Activated T-helper 2 cell treated with anti-CD3 and anti-CD28 coated beads, Interferon-gamma antibody, Interleukin-2, Interleukin-4, amounts not matched to agents 10 μg/mL and 5 μg/mL and 100 μg/mL, durations not matched to agents 14 hours and 24 hours and 36 hours (primary cell): ENCODE measurements at regions not wholly inside any gene's neighbourhood (a gene's known extent, or its start where the extent isn't known, plus 50 kb on each side); places are given as distances from the start of the nearest gene placed in this dataset.

Experiments used
- DNase-seq: peaks from one replicate; pipeline ENCODE4 v3.0.0; 2021; ENCODE audit warnings: low spot score
- H3K27ac Mint-ChIP-seq: one replicate; pipeline ENCODE4 v1.8.0; 2021; ENCODE audit warnings: mixed read lengths
- H3K27me3 Mint-ChIP-seq: one replicate; pipeline ENCODE4 v1.8.0; 2021; ENCODE audit warnings: low read depth, mixed read lengths
- H3K36me3 Mint-ChIP-seq: one replicate; pipeline ENCODE4 v1.8.0; 2021; ENCODE audit warnings: low read depth, mixed read lengths
- H3K4me1 Mint-ChIP-seq: one replicate; pipeline ENCODE4 v1.8.0; 2021; ENCODE audit warnings: low read depth, mixed read lengths
- H3K4me3 Mint-ChIP-seq: one replicate; pipeline ENCODE4 v1.8.0; 2021; ENCODE audit warnings: low read depth, mild to moderate bottlenecking, moderate library complexity, mixed read lengths
- H3K9me3 Mint-ChIP-seq: one replicate; pipeline ENCODE4 v1.8.0; 2021; ENCODE audit warnings: mixed read lengths
- intact Hi-C: fragments of 100-400 bp; cut with micrococcal nuclease; formaldehyde crosslinking; loops from one replicate; pipeline ENCODE4 v1.15.1; 2023

- intact Hi-C loops = no loop called here
- no peak for DNase-seq
- H3K36me3 Mint-ChIP-seq = no peaks in the 10 kb centered on the region
- no peaks in the 10 kb centered on the region for H3K27me3 Mint-ChIP-seq
- H3K9me3 Mint-ChIP-seq = no peaks in the 10 kb centered on the region
- H3K27ac Mint-ChIP-seq = no peak overlapping the region
- no peak overlapping the region for H3K4me3 Mint-ChIP-seq
- no peaks in the 10 kb centered on the region for H3K4me1 Mint-ChIP-seq
Observed at GRCh38 chr5:155595791-155596190, 582.2 kb downstream of the KIF4B start.

- no peak for DNase-seq
- Mint-ChIP-seq H3K27ac (no peak overlapping the region), H3K36me3 (no peaks in the 10 kb centered on the region), H3K9me3 (no peaks in the 10 kb centered on the region), H3K27me3 (no peaks in the 10 kb centered on the region), H3K4me3 (no peak overlapping the region), H3K4me1 (no peaks in the 10 kb centered on the region)
- intact Hi-C loops = no loop called here
Observed at GRCh38 chr5:155598552-155598951, 585.0 kb downstream of the KIF4B start.

GRCh38 chr5:155605920-155606319, 592.4 kb downstream of the KIF4B start:
- intact Hi-C loops = no loop called here
- no peak for DNase-seq
- no peaks in the 10 kb centered on the region for H3K36me3 Mint-ChIP-seq
- no peaks in the 10 kb centered on the region for H3K4me1 Mint-ChIP-seq
- H3K9me3 Mint-ChIP-seq = no peaks in the 10 kb centered on the region
- H3K27me3 Mint-ChIP-seq = no peaks in the 10 kb centered on the region
- no peak overlapping the region for H3K27ac Mint-ChIP-seq
- H3K4me3 Mint-ChIP-seq = no peak overlapping the region

GRCh38 chr5:155616779-155617392, 603.3 kb downstream of the KIF4B start:
- DNase-seq = no peak
- Mint-ChIP-seq H3K4me1 (no peaks in the 10 kb centered on the region), H3K27me3 (peaks cover 7% of the 10 kb centered on the region), H3K27ac (no peak overlapping the region), H3K4me3 (no peak overlapping the region), H3K9me3 (no peaks in the 10 kb centered on the region), H3K36me3 (no peaks in the 10 kb centered on the region)
- intact Hi-C loops = loop anchor here (5.0 kb wide), 1 partner anchor 1515 kb away; no protein-coding TSS in a partner anchor

- Mint-ChIP-seq H3K36me3 (no peaks in the 10 kb centered on the region), H3K27ac (no peak overlapping the region), H3K9me3 (no peaks in the 10 kb centered on the region), H3K27me3 (peaks cover 7% of the 10 kb centered on the region), H3K4me1 (no peaks in the 10 kb centered on the region), H3K4me3 (no peak overlapping the region)
- intact Hi-C loops = loop anchor here (5.0 kb wide), 1 partner anchor 1513 kb away; no protein-coding TSS in a partner anchor
- DNase-seq = no peak
Observed at GRCh38 chr5:155619688-155620087, 606.1 kb downstream of the KIF4B start.

- H3K9me3 Mint-ChIP-seq = no peaks in the 10 kb centered on the region
- peaks cover 7% of the 10 kb centered on the region for H3K27me3 Mint-ChIP-seq
- no peak overlapping the region for H3K27ac Mint-ChIP-seq
- H3K4me1 Mint-ChIP-seq = no peaks in the 10 kb centered on the region
- intact Hi-C loops = no loop called here
- H3K36me3 Mint-ChIP-seq = no peaks in the 10 kb centered on the region
- no peak overlapping the region for H3K4me3 Mint-ChIP-seq
- no peak for DNase-seq
Observed at GRCh38 chr5:155620821-155621410, 607.4 kb downstream of the KIF4B start.

GRCh38 chr5:155624597-155625241, 611.2 kb downstream of the KIF4B start:
- Mint-ChIP-seq H3K4me1 (no peaks in the 10 kb centered on the region), H3K27me3 (peaks cover 7% of the 10 kb centered on the region), H3K9me3 (no peaks in the 10 kb centered on the region), H3K27ac (no peak overlapping the region), H3K4me3 (no peak overlapping the region), H3K36me3 (no peaks in the 10 kb centered on the region)
- intact Hi-C loops = no loop called here
- DNase-seq = no peak

GRCh38 chr5:155625315-155625714, 611.8 kb downstream of the KIF4B start:
- no peaks in the 10 kb centered on the region for H3K9me3 Mint-ChIP-seq
- no peak overlapping the region for H3K27ac Mint-ChIP-seq
- H3K4me3 Mint-ChIP-seq = no peak overlapping the region
- no peaks in the 10 kb centered on the region for H3K4me1 Mint-ChIP-seq
- intact Hi-C loops = no loop called here
- no peak for DNase-seq
- no peaks in the 10 kb centered on the region for H3K36me3 Mint-ChIP-seq
- H3K27me3 Mint-ChIP-seq = peaks cover 7% of the 10 kb centered on the region

GRCh38 chr5:155625897-155626543, 612.5 kb downstream of the KIF4B start:
- Mint-ChIP-seq H3K9me3 (no peaks in the 10 kb centered on the region), H3K36me3 (no peaks in the 10 kb centered on the region), H3K27me3 (peaks cover 4% of the 10 kb centered on the region), H3K27ac (no peak overlapping the region), H3K4me1 (no peaks in the 10 kb centered on the region), H3K4me3 (no peak overlapping the region)
- intact Hi-C loops = no loop called here
- no peak for DNase-seq

GRCh38 chr5:155626592-155626991, 613.0 kb downstream of the KIF4B start:
- Mint-ChIP-seq H3K4me1 (no peaks in the 10 kb centered on the region), H3K36me3 (no peaks in the 10 kb centered on the region), H3K4me3 (no peak overlapping the region)

GRCh38 chr5:155628346-155628745, 614.8 kb downstream of the KIF4B start:
- Mint-ChIP-seq H3K36me3 (no peaks in the 10 kb centered on the region), H3K27ac (no peak overlapping the region), H3K4me3 (no peak overlapping the region), H3K27me3 (no peaks in the 10 kb centered on the region), H3K4me1 (no peaks in the 10 kb centered on the region), H3K9me3 (no peaks in the 10 kb centered on the region)
- DNase-seq = no peak
- intact Hi-C loops = no loop called here

More at GRCh38 chr5:155626592-155626991, 613.0 kb downstream of the KIF4B start:
- no peak for DNase-seq
- peaks cover 3% of the 10 kb centered on the region for H3K27me3 Mint-ChIP-seq
- H3K27ac Mint-ChIP-seq = no peak overlapping the region
- H3K9me3 Mint-ChIP-seq = no peaks in the 10 kb centered on the region
- intact Hi-C loops = no loop called here

- H3K4me3 Mint-ChIP-seq = no peak overlapping the region
- no peaks in the 10 kb centered on the region for H3K36me3 Mint-ChIP-seq
- no peak for DNase-seq
- H3K4me1 Mint-ChIP-seq = no peaks in the 10 kb centered on the region
- H3K27ac Mint-ChIP-seq = no peak overlapping the region
- H3K27me3 Mint-ChIP-seq = no peaks in the 10 kb centered on the region
- intact Hi-C loops = no loop called here
- H3K9me3 Mint-ChIP-seq = no peaks in the 10 kb centered on the region
Observed at GRCh38 chr5:155629597-155629996, 616.0 kb downstream of the KIF4B start.

GRCh38 chr5:155631116-155631515, 617.6 kb downstream of the KIF4B start:
- DNase-seq = no peak
- Mint-ChIP-seq H3K4me3 (no peak overlapping the region), H3K4me1 (no peaks in the 10 kb centered on the region), H3K36me3 (no peaks in the 10 kb centered on the region), H3K27me3 (no peaks in the 10 kb centered on the region), H3K27ac (no peak overlapping the region), H3K9me3 (no peaks in the 10 kb centered on the region)
- intact Hi-C loops = no loop called here
